ENCODE measurements at regions not wholly inside any gene's neighbourhood (a gene's known extent, or its start where the extent isn't known, plus 50 kb on each side); places are given as distances from the start of the nearest gene placed in this dataset.
A peak's percentile ranks its signal among the peaks of the same experiment; 100 is the strongest.

DNA sequence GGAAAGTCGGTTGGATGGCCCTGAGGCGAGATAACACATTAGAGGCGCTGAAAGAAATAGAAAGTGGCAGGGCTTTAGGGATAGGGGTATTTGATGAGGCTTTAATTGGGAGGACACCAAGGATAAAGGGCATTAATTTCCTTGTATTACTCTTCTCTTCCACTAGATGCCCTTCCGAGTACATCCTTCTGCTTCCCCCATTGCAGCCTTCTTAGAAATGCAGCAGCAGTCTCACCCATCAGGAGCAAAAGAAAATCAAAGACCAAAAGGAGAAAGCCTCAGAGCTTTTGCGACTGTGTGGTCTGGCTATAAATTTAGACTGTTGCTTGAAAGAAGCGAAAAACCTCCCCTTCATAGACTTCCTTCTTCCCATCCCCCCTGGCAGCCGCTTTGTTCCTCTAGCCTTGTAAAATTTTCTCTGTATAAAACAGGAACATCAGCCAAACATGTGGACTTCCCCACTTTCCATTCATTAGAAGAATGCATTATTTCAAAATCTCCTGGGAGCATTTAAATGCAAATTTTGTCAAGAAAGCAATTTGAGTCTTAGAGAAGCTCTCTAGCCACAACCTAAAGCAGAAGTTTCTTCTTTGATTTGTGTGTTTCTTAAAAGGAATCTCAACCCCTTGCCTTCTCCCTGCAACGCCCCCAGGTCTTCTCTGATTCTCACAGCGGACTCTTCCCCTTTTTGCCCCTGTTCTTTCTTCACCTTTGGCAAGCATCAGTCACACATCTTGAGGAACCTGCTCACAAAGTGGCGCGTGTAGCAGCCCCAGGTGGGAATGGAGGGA lies 76.6 kb downstream of the NDUFS5 start (continued):
- TF ChIP-seq, protein P1, sequence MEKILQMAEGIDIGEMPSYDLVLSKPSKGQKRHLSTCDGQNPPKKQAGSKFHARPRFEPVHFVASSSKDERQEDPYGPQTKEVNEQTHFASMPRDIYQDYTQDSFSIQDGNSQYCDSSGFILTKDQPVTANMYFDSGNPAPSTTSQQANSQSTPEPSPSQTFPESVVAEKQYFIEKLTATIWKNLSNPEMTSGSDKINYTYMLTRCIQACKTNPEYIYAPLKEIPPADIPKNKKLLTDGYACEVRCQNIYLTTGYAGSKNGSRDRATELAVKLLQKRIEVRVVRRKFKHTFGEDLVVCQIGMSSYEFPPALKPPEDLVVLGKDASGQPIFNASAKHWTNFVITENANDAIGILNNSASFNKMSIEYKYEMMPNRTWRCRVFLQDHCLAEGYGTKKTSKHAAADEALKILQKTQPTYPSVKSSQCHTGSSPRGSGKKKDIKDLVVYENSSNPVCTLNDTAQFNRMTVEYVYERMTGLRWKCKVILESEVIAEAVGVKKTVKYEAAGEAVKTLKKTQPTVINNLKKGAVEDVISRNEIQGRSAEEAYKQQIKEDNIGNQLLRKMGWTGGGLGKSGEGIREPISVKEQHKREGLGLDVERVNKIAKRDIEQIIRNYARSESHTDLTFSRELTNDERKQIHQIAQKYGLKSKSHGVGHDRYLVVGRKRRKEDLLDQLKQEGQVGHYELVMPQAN (conservative IDR thresholded peaks at IDR 0.05), result no peak
- TF ChIP-seq EED (IDR thresholded peaks at IDR 0.05; ENCODE audit: low read depth) (peak; percentile 37; the same call in 1 of the 2 replicates), ZBTB40 (IDR thresholded peaks at IDR 0.05; ENCODE audit: borderline replicate concordance) (no peak), GABPA (IDR thresholded peaks at IDR 0.05; ENCODE audit: low read depth) (no peak), HSF1 (IDR thresholded peaks at IDR 0.05; ENCODE audit: low read depth, low read length) (no peak), PRDM15 (CRISPR knock-in tag; IDR thresholded peaks at IDR 0.05) (no peak), ESRRA (IDR thresholded peaks at IDR 0.05; ENCODE audit: low read length) (no peak), HDGF (IDR thresholded peaks at IDR 0.05) (no peak), ZNF207 (IDR thresholded peaks at IDR 0.05; ENCODE audit: borderline replicate concordance) (no peak), RELA (IDR thresholded peaks at IDR 0.05; ENCODE audit: borderline replicate concordance, partially characterized antibody) (peak; percentile 67), ZBTB33 (IDR thresholded peaks at IDR 0.05) (no peak)
- TF ChIP-seq, protein P2, sequence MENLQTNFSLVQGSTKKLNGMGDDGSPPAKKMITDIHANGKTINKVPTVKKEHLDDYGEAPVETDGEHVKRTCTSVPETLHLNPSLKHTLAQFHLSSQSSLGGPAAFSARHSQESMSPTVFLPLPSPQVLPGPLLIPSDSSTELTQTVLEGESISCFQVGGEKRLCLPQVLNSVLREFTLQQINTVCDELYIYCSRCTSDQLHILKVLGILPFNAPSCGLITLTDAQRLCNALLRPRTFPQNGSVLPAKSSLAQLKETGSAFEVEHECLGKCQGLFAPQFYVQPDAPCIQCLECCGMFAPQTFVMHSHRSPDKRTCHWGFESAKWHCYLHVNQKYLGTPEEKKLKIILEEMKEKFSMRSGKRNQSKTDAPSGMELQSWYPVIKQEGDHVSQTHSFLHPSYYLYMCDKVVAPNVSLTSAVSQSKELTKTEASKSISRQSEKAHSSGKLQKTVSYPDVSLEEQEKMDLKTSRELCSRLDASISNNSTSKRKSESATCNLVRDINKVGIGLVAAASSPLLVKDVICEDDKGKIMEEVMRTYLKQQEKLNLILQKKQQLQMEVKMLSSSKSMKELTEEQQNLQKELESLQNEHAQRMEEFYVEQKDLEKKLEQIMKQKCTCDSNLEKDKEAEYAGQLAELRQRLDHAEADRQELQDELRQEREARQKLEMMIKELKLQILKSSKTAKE (IDR thresholded peaks at IDR 0.05; ENCODE audit: low read depth, poor library complexity, severe bottlenecking), result peak; percentile 80

Data from GM12878 (cell line).